Keratinocyte (primary cell): ENCODE measurements at regions not wholly inside any gene's neighbourhood (a gene's known extent, or its start where the extent isn't known, plus 50 kb on each side); places are given as distances from the start of the nearest gene placed in this dataset.
A peak's percentile ranks its signal among the peaks of the same experiment; 100 is the strongest.

ENCODE experiments used
- DNase-seq: peaks from one replicate; pipeline ENCODE4 v3.0.0-alpha.2; 2011; ENCODE audit warnings: low read depth, missing footprints, low spot score
- FAIRE-seq: peaks from 2 replicates; lab custom pipeline; 2011; peaks lifted over from hg19 to GRCh38; lab: Jason Lieb, UNC
- H2AFZ ChIP-seq: 2 replicates; pipeline ENCODE4 v1.6.0; 2012; ENCODE audit warnings: low read length, control low read depth, inconsistent platforms; ENCODE audit not compliant: control insufficient read depth
- H3K27ac ChIP-seq: 2 replicates; pipeline ENCODE4 v1.5.1; 2011; ENCODE audit warnings: low read length; ENCODE audit not compliant: control insufficient read depth, insufficient read depth
- H3K27me3 ChIP-seq: 3 replicates; pipeline ENCODE4 v1.6.0; 2011; ENCODE audit warnings: low read length; ENCODE audit not compliant: control insufficient read depth, insufficient read depth; ENCODE audit errors: extremely low read depth
- H3K36me3 ChIP-seq, 2 experiments: 2 replicates in 1 of 2; 3 replicates in 1 of 2; pipeline ENCODE4 v1.5.1; 2011; ENCODE audit warnings: low read length in 2 of 2, mild to moderate bottlenecking in 1 of 2; ENCODE audit not compliant: control insufficient read depth in 2 of 2, insufficient read depth in 2 of 2; ENCODE audit errors: extremely low read depth in 1 of 2
- H3K4me1 ChIP-seq: 3 replicates; pipeline ENCODE4 v1.5.1; 2011; ENCODE audit warnings: low read length; ENCODE audit not compliant: control insufficient read depth, insufficient read depth; ENCODE audit errors: extremely low read depth
- H3K4me2 ChIP-seq: 3 replicates; pipeline ENCODE4 v1.6.0; 2011; ENCODE audit warnings: low read depth, low read length; ENCODE audit not compliant: control insufficient read depth, insufficient read depth; ENCODE audit errors: extremely low read depth
- H3K4me3 ChIP-seq, 3 experiments: fragments of 200-600 bp in 1 of 3; sonication (generic) in 1 of 3; 2 replicates in 2 of 3; 3 replicates in 1 of 3; pipeline ENCODE4 v1.5.1; 2011 to 2016; ENCODE audit warnings: low read length in 3 of 3, mild to moderate bottlenecking in 3 of 3, control low read depth in 2 of 3, inconsistent platforms in 1 of 3, low read depth in 1 of 3, mixed read lengths in 1 of 3, mixed run types in 1 of 3, moderate library complexity in 1 of 3; ENCODE audit not compliant: control insufficient read depth in 2 of 3, insufficient read depth in 2 of 3; ENCODE audit errors: extremely low read depth in 1 of 3
- H3K79me2 ChIP-seq: 2 replicates; pipeline ENCODE4 v1.6.0; 2012; ENCODE audit warnings: low read length; ENCODE audit not compliant: control insufficient read depth, insufficient read depth
- H3K9ac ChIP-seq: 3 replicates; pipeline ENCODE4 v1.6.0; 2011; ENCODE audit warnings: low read length; ENCODE audit not compliant: control insufficient read depth, insufficient read depth; ENCODE audit errors: extremely low read depth
- H3K9me1 ChIP-seq: 3 replicates; pipeline ENCODE4 v1.6.0; 2011; ENCODE audit warnings: low read length; ENCODE audit not compliant: control insufficient read depth, insufficient read depth; ENCODE audit errors: extremely low read depth
- H3K9me3 ChIP-seq: 2 replicates; pipeline ENCODE4 v1.5.1; 2012; ENCODE audit warnings: low read depth, low read length; ENCODE audit not compliant: control insufficient read depth
- H4K20me1 ChIP-seq: 3 replicates; pipeline ENCODE4 v1.6.0; 2011; ENCODE audit warnings: low read length; ENCODE audit not compliant: control insufficient read depth, insufficient read depth; ENCODE audit errors: extremely low read depth
- CTCF ChIP-seq, 3 experiments: IDR thresholded peaks in 1 of 3; conservative IDR thresholded peaks in 1 of 3; optimal IDR thresholded peaks in 1 of 3; 2 replicates in 2 of 3; 3 replicates in 1 of 3; pipeline versions ENCODE3 to v1.5.1; 2011; ENCODE audit warnings: low read length in 3 of 3, mild to moderate bottlenecking in 3 of 3, moderate library complexity in 2 of 3, control low read depth in 1 of 3, inconsistent platforms in 1 of 3; ENCODE audit not compliant: insufficient read depth in 2 of 3; ENCODE audit errors: extremely low read depth in 1 of 3
- EZH2 ChIP-seq: IDR thresholded peaks from one replicate; pipeline ENCODE4 v1.6.1; 2012; ENCODE audit warnings: inconsistent platforms, mild to moderate bottlenecking, low read length, moderate library complexity
- dilution Hi-C: fragments of 300-500 bp; cut with MboI; formaldehyde crosslinking; loops from one replicate; pipeline ENCODE4 v1.7.0; 2020; ENCODE audit warnings: low sequenced_read_pairs; ENCODE audit not compliant: extremely low pct_ligation_motif_present

- dilution Hi-C loops, result no loop called here
- H3K36me3 ChIP-seq, result no peaks in the 10 kb centered on the region
- no peaks in the 10 kb centered on the region for H4K20me1 ChIP-seq
- H3K79me2 ChIP-seq, result no peaks in the 10 kb centered on the region
- peaks cover 2% of the 10 kb centered on the region for H3K9me3 ChIP-seq
- no peaks in the 10 kb centered on the region for H3K27me3 ChIP-seq
- no peak overlapping the region for H3K27ac ChIP-seq
- no peak overlapping the region for H2AFZ ChIP-seq
- H3K4me1 ChIP-seq, result no peaks in the 10 kb centered on the region
- FAIRE-seq (no peak), DNase-seq (no peak)
- no peak overlapping the region for H3K4me3 ChIP-seq
- H3K9ac ChIP-seq, result no peak overlapping the region
- no peaks in the 10 kb centered on the region for H3K9me1 ChIP-seq
- no peak for TF ChIP-seq EZH2
- no peak for TF ChIP-seq CTCF (optimal IDR thresholded peaks at IDR 0.05 in 1 of 3, IDR thresholded peaks at IDR 0.05 in 1 of 3, conservative IDR thresholded peaks at IDR 0.05 in 1 of 3; ENCODE audit: extremely low read depth in 1 of 3, insufficient read depth in 2 of 3, low read length in 3 of 3)
- H3K4me2 ChIP-seq, result no peak overlapping the region
These were observed 541.8 kb downstream of the INHBA start for GRCh38 chr7:41161041-41161587.

- Histone ChIP-seq H3K4me1 (no peaks in the 10 kb centered on the region), H3K9ac (no peak overlapping the region), H2AFZ (peak overlapping the region; percentile 78), H3K9me1 (no peaks in the 10 kb centered on the region), H3K9me3 (peaks cover 2% of the 10 kb centered on the region), H4K20me1 (no peaks in the 10 kb centered on the region), H3K27me3 (no peaks in the 10 kb centered on the region), H3K4me3 (no peak overlapping the region), H3K79me2 (no peaks in the 10 kb centered on the region), H3K4me2 (no peak overlapping the region), H3K36me3 (no peaks in the 10 kb centered on the region), H3K27ac (no peak overlapping the region)
- dilution Hi-C loops, result no loop called here
- TF ChIP-seq EZH2 (no peak), CTCF (optimal IDR thresholded peaks at IDR 0.05 in 1 of 3, IDR thresholded peaks at IDR 0.05 in 1 of 3, conservative IDR thresholded peaks at IDR 0.05 in 1 of 3; ENCODE audit: extremely low read depth in 1 of 3, insufficient read depth in 2 of 3, low read length in 3 of 3) (no peak)
- no peak for DNase-seq
- FAIRE-seq, result no peak
These were observed 546.6 kb downstream of the INHBA start for GRCh38 chr7:41156268-41156667.
